Medulla oblongata (tissue), 1 donor: ENCODE measurements at regions not wholly inside any gene's neighbourhood (a gene's known extent, or its start where the extent isn't known, plus 50 kb on each side); places are given as distances from the start of the nearest gene placed in this dataset.

Experiments
- DNase-seq: peaks from one replicate; pipeline ENCODE4 v3.0.0-alpha.2; 2015; ENCODE audit errors: extremely low spot score

DNA sequence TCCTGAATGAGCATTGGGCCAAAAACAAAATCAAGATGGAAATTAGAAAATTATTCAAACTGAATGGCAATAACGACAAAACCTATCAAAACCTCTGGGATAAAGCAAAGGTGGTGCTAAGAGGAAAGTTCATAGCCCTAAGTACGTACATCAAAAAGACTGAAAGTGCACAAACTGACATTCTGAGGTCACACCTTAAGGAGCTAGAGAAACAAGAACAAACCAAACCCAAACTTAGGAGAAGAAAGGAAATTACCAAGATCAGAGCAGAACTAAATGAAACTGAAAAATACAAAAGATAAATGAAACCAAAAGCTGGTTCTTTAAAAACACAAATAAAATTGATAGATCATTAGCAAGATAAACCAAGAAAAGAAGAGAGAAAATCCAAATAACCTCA is 1543.5 kb upstream of the ACVR2A start:
- no peak for DNase-seq

GRCh38 chr2:146295080-146295670 is 1549.7 kb upstream of the ACVR2A start:
- no peak for DNase-seq

- DNase-seq: no peak
These were observed 1557.5 kb upstream of the ACVR2A start for GRCh38 chr2:146287281-146287680.

- no peak for DNase-seq
These were observed 1565.9 kb upstream of the ACVR2A start for GRCh38 chr2:146278881-146279280.

- no peak for DNase-seq
These were observed 1573.5 kb upstream of the ACVR2A start for GRCh38 chr2:146271131-146271831.

DNA sequence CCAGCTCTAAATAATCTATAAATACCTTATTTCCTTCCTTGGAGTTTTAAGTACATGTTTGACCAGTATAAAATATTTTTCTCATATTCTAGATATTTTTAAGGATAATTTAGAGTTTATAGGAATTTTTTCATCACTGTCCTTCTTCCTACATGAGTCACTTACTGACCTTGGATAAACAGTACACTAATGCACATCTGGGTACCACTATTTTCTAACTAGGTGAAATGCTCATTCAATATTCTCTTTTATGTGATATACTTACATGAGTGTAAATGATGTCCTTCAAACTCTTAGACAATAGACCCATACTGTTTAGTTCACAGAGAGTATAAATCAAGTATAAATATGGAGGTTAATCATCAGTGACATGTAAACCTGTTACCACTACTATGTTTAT is 1574.2 kb upstream of the ACVR2A start:
- DNase-seq: no peak

DNA sequence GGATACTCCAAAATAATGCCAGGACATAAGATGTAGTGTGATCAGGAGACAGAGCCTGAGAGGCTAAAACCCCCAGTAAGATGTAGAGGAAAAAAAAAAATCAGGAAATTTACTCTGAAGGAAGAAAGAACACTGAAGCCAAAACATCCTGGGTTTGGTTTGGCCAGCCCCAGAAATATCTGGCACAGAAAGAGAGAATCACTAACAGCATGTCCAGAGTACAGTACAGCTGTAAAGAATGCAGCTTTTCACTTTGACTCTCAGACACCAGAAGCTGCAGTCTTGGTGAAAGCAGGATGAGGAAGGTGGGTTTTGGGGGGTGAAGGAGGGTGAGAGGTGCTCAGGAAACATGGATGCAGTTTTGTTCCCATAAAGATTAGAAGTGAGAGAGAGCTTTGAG is 1577.7 kb upstream of the ACVR2A start:
- DNase-seq: no peak

DNA sequence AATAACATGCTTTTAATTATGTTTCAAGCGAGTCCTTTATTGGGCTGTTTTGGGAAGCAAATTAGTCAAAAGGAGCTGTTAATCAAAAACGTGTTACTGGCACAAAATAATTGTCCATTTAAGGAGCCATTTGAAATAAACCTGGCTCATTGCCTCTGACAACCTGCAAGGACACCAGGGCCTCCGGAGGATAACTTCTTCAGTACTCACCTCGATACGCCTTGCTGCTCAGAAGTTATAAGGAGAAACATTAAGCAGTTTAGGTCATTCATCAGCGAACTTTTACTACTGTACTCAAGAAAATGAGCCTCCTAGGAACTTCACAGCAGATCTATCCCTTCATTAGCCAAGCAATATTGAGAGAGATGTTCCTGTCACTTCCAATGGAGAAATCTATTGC is 1579.2 kb upstream of the ACVR2A start:
- DNase-seq: no peak

DNA sequence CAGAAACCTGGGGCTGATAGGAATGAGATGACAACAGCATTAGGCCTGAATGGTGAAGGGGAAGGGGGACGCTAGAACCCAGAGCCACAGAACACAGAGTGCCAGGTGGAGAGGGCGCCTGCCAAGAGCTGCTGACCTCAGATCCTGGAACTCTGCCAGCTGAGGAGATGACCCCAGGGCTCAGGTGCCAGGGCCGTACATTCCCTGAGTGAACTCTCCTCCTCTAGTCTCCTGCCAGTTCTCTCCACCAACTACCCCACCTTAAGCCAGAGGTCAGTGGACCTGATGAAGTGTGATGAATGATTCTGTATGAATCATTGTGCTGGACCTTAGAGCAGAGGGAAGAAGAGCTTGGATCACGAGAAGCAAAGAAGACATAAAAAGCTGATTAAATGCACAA is 1582.2 kb upstream of the ACVR2A start:
- DNase-seq: no peak

- no peak for DNase-seq
These were observed 1584.3 kb upstream of the ACVR2A start for GRCh38 chr2:146260551-146260950.

DNA sequence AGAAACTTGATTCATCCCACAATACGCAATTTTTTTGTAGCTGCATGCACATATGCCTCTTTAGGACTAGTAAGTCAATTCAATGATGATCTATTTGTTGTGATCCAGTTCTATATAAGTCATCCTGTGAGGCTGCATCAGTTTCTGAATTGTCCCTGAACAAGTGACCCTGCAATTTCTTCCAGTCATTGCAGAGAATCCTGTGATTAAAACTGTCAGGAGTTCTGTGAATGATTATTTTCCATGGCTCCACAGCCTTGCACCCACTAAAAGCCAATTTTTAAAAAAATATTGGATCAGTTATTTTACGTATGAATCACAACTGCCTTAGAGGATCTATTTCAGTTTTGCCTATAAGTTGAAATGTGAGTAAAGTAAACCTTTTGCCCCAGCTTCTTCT is 1585.0 kb upstream of the ACVR2A start:
- DNase-seq: no peak

DNA sequence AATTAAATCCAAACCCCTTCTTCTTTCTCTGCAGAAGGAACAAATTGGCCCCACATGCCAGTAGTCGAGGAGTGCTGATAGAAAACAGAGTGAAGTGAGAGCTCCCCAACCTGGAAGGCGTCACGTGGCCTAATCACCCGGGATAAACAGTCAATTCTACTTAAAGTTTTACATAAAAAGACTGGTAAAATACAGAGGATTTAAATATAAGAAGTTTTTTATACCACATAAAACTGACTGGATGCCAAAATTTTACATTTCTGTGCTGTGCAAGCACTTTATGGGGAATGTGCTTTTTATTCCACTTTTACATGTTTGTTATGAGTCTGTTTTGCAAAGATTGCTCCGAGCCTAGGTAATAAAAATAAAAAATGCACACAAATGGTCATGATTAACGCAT is 1586.8 kb upstream of the ACVR2A start:
- DNase-seq: no peak

DNA sequence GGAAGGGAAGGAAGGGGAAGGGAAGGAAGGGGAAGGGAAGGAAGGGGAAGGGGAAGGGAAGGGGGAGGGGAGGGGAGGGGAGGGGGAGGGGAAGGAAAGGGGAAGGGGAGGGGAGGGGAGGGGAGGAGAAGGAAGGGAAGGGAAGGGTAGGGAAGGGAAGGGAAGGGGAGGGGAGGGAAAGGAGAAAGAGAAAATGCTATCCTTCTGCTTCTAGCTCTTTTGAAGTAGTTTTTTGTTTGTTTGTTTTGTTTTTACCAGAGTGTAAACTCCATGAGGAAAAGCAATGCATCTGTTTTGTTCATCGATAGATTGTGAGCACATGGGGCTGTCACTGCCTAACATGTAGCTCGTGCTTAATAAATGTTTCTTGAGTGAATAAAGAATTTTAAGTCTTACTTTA is 1592.7 kb upstream of the ACVR2A start:
- DNase-seq: no peak

DNA sequence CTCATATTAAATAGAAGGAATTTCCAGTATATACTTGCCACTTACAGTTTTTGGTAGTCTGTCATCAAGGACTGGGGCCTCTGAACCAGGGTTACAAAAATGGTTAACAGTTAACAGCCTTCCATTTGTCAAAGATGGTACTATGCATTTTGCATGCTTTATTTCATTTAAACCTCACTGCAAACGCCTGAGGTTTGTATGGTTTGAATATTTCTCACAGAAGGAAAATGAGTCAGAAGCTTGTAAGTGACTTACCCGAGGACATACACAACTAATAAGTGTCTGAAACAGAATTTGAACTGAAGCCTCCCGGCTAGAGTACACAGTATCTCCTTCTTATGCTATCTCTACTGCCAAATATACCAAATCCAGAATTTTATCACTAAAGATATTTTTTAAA is 1593.5 kb upstream of the ACVR2A start:
- DNase-seq: no peak

- no peak for DNase-seq
These were observed 1597.9 kb upstream of the ACVR2A start for GRCh38 chr2:146246736-146247523.

DNA sequence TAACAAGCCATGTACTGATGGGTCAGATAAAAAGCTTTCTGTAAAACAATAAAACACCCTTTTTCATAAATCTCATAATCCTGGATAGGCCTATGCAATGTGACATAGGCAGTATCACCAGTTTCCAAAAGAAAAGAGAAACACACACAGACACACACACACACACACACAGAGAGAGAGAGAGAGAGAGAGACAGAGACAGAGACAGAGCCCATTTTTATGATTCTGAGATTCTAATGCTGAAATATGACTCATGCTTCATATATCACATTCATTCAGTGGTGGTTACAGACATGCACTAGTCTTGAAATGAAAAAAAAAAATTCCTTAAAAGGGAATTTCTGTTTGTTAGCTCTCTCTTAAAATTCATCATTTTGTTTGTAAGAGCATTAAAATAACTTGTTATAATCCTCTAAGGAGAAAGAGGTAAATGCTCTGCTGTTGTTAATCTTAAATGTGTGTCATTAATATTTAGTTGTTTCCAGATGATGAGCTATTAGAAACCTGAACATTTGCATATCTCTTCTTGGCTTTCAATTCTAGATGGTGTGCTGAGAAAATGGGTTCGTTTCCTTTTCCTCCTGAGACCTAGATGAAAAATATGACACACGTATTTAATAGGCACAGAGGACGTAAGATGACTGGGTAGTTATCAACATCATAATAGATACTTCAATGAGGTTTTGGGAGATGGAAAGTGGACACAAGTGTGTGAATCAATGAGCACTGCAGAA is 1598.7 kb upstream of the ACVR2A start:
- DNase-seq: no peak

DNA sequence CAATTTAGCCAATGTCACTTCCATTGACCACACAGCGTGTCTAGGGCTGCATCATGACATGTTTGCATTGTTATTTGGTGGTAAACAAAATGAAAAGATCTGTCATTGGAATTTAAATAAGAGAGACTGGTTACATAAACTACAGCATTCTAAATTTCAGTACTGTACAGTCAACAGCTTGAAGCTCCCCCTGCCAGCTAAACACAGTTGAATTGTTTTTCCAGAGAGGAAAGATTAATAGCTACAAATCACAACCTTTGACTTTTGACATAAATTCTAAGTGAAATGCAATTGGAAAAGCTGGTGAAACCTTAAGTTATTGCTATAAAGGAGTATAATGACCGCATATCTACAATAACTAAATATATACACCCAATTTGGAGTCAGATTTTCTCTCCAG is 1600.0 kb upstream of the ACVR2A start:
- DNase-seq: no peak

- DNase-seq: no peak
These were observed 1600.7 kb upstream of the ACVR2A start for GRCh38 chr2:146244131-146244530.

DNA sequence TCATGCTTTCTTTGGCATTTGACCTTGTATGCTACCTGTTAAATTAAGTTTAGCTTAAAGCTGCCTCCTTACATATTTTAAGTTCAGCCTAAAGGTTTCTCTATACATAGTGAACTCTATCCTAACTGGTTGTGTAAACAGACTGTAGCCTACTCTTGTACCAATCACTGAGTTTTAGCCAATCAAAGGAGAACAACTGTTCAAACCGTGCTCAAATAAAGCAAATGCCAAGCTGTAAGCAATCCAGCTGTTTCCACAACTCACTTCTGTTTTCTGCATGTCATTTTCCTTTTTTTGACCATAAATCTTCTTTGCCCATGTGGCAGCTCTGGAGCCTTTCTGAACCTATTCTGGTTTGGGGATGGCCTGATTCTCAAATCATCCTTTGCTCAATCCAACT is 1603.8 kb upstream of the ACVR2A start:
- DNase-seq: no peak

GRCh38 chr2:146240391-146240790 is 1604.4 kb upstream of the ACVR2A start:
- no peak for DNase-seq

DNA sequence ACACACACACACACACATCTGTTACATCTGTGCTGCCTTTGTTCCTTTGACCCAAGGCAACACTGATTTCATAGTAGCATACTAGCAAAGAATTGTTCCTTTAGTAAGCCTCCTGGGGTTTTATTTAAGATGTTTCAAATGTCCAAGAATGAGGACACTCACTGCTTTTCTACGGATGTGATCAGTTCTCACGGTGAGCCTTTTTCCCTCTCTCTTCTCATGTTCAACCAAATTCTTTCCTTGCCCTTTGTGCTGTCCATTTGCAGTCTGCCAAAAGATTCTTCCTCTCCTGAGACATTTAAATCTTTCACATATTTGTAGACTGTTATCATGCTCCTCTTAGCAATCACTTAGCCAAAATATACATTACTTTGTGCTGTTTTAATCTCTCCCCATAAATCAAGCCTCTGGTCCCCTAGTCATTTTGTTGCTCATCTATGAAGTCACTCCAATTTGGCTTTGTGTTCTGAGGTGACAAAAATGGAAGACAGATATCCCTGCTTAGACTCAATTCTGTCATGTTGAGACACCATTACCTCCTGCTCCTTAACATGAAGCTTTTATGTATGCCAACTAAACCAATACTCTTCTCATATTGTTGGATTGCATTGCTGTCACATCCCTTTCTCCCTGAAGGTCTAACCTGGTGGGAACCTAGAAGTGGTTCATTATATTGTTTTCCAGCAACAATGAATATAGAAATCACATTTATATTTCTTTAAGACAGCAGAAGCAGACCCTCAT is 1605.3 kb upstream of the ACVR2A start:
- no peak for DNase-seq
